Stimulated activated naive B cell treated with anti-CD40 and anti-IgM and Interleukin-4, amounts not matched to agents 10 μg/mL and 1 μg/mL and 100 μg/mL, for 72 hours (primary cell): ENCODE measurements at regions not wholly inside any gene's neighbourhood (a gene's known extent, or its start where the extent isn't known, plus 50 kb on each side); places are given as distances from the start of the nearest gene placed in this dataset.

Source experiments
- ATAC-seq, 2 donors: fragments of 150-1000 bp; cut with Tn5 transposase; replicated peaks; 2 replicates each; pipeline ENCODE4 v1.10.0; 2021; ENCODE audit warnings: moderate library complexity in 1 of 2
- DNase-seq: peaks from one replicate; pipeline ENCODE4 v3.0.0; 2021
- H3K27ac Mint-ChIP-seq: one replicate; pipeline ENCODE4 v1.8.0; 2022; ENCODE audit warnings: mild to moderate bottlenecking, mixed read lengths
- H3K27me3 Mint-ChIP-seq, 2 donors: one replicate each; pipeline ENCODE4 v1.8.0; 2022; ENCODE audit warnings: mixed read lengths in 2 of 2
- H3K36me3 Mint-ChIP-seq, 2 donors: one replicate each; pipeline ENCODE4 v1.8.0; 2022; ENCODE audit warnings: mixed read lengths in 2 of 2, mild to moderate bottlenecking in 1 of 2
- H3K4me1 Mint-ChIP-seq, 2 donors: one replicate each; pipeline ENCODE4 v1.8.0; 2022; ENCODE audit warnings: mixed read lengths in 2 of 2, mild to moderate bottlenecking in 1 of 2
- H3K4me3 Mint-ChIP-seq, 2 donors: one replicate each; pipeline ENCODE4 v1.8.0; 2022; ENCODE audit warnings: mild to moderate bottlenecking in 2 of 2, mixed read lengths in 2 of 2, moderate library complexity in 1 of 2
- H3K9me3 Mint-ChIP-seq, 2 donors: one replicate each; pipeline ENCODE4 v1.8.0; 2022; ENCODE audit warnings: mixed read lengths in 2 of 2, mild to moderate bottlenecking in 1 of 2

DNA sequence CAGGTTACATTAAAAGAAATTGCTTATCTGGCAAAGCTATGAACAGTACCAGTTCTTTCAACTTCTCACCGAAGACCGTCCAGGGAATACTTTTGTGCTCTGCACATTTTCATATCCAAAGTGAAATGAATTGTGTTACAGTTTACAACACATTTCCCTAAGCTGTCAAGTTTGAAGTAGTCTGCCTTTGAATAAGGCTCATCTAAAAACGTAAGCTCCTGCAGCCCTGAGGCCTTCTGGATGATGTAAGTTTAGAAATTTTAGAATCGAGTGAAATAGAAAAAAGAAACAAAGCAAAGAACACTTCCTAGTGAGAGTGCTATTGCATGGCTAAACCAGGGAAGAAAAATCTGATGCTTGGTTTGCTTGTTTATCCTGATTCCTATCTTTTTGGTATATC, 653.8 kb downstream of the MMUT start:
- Mint-ChIP-seq H3K4me1 (no peaks in the 10 kb centered on the region), H3K4me3 (no peak overlapping the region), H3K9me3 (peaks cover 1 to 6% of the 10 kb centered on the region in 2 donors), H3K27me3 (no peaks in the 10 kb centered on the region), H3K36me3 (no peaks in the 10 kb centered on the region), H3K27ac (no peak overlapping the region)
- no peak for ATAC-seq
- DNase-seq = no peak

GRCh38 chr6:48798296-48798695, 664.8 kb downstream of the MMUT start:
- ATAC-seq = no peak
- no peaks in the 10 kb centered on the region for H3K36me3 Mint-ChIP-seq

GRCh38 chr6:48782225-48782624, 671.2 kb upstream of the PTCHD4 start:
- no peak for DNase-seq
- Mint-ChIP-seq H3K27ac (no peak overlapping the region), H3K9me3 (peaks cover 4 to 5% of the 10 kb centered on the region in 2 donors), H3K27me3 (no peaks in the 10 kb centered on the region), H3K4me1 (no peaks in the 10 kb centered on the region), H3K36me3 (no peaks in the 10 kb centered on the region), H3K4me3 (no peak overlapping the region)
- ATAC-seq = no peak

More at GRCh38 chr6:48798296-48798695, 664.8 kb downstream of the MMUT start:
- Mint-ChIP-seq H3K4me3 (no peak overlapping the region), H3K27me3 (no peaks in the 10 kb centered on the region), H3K27ac (no peak overlapping the region), H3K9me3 (peaks cover 0 to 6% of the 10 kb centered on the region in 2 donors), H3K4me1 (no peaks in the 10 kb centered on the region)
- DNase-seq = no peak

GRCh38 chr6:48777411-48777810, 666.4 kb upstream of the PTCHD4 start:
- DNase-seq = no peak
- no peak overlapping the region for H3K27ac Mint-ChIP-seq
- H3K4me3 Mint-ChIP-seq = no peak overlapping the region
- H3K4me1 Mint-ChIP-seq = no peaks in the 10 kb centered on the region
- H3K36me3 Mint-ChIP-seq = no peaks in the 10 kb centered on the region
- H3K27me3 Mint-ChIP-seq = no peaks in the 10 kb centered on the region
- H3K9me3 Mint-ChIP-seq = peaks cover 0 to 1% of the 10 kb centered on the region in 2 donors
- no peak for ATAC-seq

DNA sequence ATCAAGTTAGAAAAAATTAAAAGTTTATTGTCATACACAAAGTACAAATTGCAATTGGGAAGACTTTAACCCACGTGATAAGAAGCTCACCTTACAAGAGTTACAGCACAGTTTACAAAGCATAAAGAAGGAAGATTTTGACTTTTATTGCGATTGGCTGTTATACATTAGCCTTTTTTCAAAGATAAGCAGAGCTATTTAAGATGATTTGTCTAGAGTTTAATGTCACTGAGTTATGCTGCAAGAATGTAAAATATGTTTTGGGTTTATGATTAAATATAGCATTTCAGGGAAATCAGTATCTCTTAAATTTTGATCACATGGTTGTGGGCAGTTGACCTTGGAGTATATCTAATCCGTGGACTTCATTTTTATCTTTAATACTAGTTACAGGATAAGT, 664.2 kb upstream of the PTCHD4 start:
- Mint-ChIP-seq H3K4me1 (no peaks in the 10 kb centered on the region), H3K36me3 (no peaks in the 10 kb centered on the region), H3K4me3 (no peak overlapping the region), H3K27ac (no peak overlapping the region), H3K9me3 (peaks cover 0 to 1% of the 10 kb centered on the region in 2 donors), H3K27me3 (no peaks in the 10 kb centered on the region)
- no peak for DNase-seq
- ATAC-seq = no peak

DNA sequence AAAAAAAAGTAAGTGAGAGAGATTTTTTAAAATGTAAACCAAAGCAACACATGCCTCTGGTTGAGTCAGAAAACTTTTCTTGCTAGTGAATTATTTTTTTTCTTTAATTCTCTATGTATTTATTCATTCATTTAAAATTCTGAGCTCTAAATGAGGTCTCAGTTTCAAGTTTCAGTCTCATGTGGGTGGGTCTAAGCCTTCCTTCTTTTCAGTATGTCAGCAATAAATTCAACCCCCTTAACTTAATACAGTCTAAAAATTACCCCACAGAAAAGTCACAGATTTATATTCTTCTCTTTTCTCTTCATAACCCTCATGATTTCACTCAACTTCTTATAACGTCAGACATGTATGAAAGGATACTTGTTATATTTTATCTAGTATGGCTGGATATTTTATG, 663.3 kb upstream of the PTCHD4 start:
- H3K36me3 Mint-ChIP-seq = no peaks in the 10 kb centered on the region
- no peaks in the 10 kb centered on the region for H3K27me3 Mint-ChIP-seq
- peaks cover 0 to 1% of the 10 kb centered on the region in 2 donors for H3K9me3 Mint-ChIP-seq
- H3K4me3 Mint-ChIP-seq = no peak overlapping the region
- H3K4me1 Mint-ChIP-seq = no peaks in the 10 kb centered on the region
- ATAC-seq = no peak
- no peak overlapping the region for H3K27ac Mint-ChIP-seq
- DNase-seq = no peak

DNA sequence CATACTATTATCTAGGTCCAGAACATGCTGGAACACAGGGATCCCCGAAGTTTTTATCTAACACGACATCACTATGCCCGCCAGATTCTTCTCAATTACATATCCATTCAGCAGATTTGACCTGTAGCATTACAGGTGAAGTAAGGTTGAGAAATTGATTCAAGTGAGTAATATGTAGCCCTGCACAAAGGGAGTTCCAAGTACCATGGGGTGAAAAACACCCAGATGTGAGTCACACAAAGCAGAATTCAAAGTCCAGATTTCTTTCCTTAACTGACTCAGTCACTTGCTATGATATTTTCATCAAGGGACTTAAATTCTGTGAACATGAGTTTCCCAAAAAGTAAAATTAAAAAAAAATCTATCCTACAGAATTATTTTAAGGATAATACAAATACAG, 655.4 kb upstream of the PTCHD4 start:
- DNase-seq = no peak
- no peak overlapping the region for H3K4me3 Mint-ChIP-seq
- no peak overlapping the region for H3K27ac Mint-ChIP-seq
- no peaks in the 10 kb centered on the region for H3K4me1 Mint-ChIP-seq
- no peaks in the 10 kb centered on the region for H3K27me3 Mint-ChIP-seq
- H3K36me3 Mint-ChIP-seq = no peaks in the 10 kb centered on the region
- ATAC-seq = no peak
- H3K9me3 Mint-ChIP-seq = no peaks in the 10 kb centered on the region

GRCh38 chr6:48765352-48765961, 654.5 kb upstream of the PTCHD4 start:
- DNase-seq (no peak), ATAC-seq (no peak)
- H3K27ac Mint-ChIP-seq = no peak overlapping the region
- H3K4me3 Mint-ChIP-seq = no peak overlapping the region
- H3K9me3 Mint-ChIP-seq = no peaks in the 10 kb centered on the region
- no peaks in the 10 kb centered on the region for H3K4me1 Mint-ChIP-seq
- H3K36me3 Mint-ChIP-seq = no peaks in the 10 kb centered on the region
- H3K27me3 Mint-ChIP-seq = no peaks in the 10 kb centered on the region

DNA sequence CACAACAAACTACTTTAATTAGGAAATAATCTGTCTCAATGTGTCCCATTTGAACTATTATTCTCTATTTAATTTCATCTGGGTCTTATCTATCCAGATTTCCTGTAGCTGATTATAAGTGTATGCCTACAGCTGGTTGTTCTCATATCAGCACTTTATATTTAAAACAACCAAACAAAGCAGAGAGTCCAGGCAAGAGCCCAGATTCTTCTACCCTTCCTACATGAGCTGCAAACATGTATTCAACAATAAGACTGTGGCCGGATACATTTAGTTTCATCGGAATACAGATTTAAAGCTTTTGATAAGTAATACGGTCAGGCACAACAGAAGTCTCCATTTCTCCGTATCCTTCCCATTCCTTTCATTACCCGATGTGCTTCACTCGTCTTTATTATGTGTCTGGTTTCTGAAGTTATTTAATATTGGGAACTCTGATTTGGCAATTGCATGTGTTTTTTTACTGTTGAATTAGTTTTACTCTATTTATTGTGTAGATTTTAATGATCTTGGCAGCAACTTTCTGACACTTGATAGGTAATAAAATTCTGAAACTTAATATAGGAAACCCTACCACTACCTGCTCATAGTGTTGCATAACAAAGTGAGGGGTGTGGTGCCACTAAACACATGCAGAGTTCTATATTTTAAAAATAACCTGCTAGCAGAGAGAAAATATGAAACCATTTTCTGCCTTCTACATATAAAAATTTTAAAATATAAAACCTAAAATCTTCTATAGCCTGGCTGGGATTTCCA, 653.5 kb upstream of the PTCHD4 start:
- no peak for DNase-seq
- no peaks in the 10 kb centered on the region for H3K9me3 Mint-ChIP-seq

GRCh38 chr6:48757661-48758060, 646.7 kb upstream of the PTCHD4 start:
- peaks cover 0 to 1% of the 10 kb centered on the region in 2 donors for H3K9me3 Mint-ChIP-seq
- no peaks in the 10 kb centered on the region for H3K27me3 Mint-ChIP-seq
- H3K4me3 Mint-ChIP-seq = no peak overlapping the region
- no peak overlapping the region for H3K27ac Mint-ChIP-seq
- no peak for ATAC-seq
- no peaks in the 10 kb centered on the region for H3K36me3 Mint-ChIP-seq
- H3K4me1 Mint-ChIP-seq = no peaks in the 10 kb centered on the region
- DNase-seq = no peak

More for the DNA sequence above, 653.5 kb upstream of the PTCHD4 start:
- Mint-ChIP-seq H3K27ac (no peak overlapping the region), H3K27me3 (no peaks in the 10 kb centered on the region), H3K36me3 (no peaks in the 10 kb centered on the region), H3K4me3 (no peak overlapping the region), H3K4me1 (no peaks in the 10 kb centered on the region)
- ATAC-seq = no peak

DNA sequence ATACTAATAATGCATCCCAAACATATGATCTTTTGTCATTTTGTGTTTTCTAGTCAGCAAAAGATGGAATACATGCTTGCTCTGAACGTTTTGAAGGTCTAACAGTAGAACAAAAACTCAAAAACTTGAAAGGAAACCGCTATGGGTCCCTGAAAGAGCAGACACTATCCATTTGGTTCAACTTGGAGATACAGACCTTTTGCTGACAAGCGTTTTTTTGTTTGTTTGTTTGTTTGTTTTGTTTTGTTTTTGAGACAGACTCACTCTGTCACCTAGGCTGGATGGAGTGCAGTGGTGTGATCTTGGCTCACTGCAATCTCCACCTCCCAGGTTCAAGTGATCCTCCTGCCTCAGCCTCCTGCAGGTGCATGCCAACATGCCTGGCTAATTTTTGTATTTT, 644.3 kb upstream of the PTCHD4 start:
- DNase-seq (no peak), ATAC-seq (no peak)
- Mint-ChIP-seq H3K4me3 (no peak overlapping the region), H3K27ac (no peak overlapping the region), H3K4me1 (no peaks in the 10 kb centered on the region), H3K27me3 (no peaks in the 10 kb centered on the region), H3K36me3 (no peaks in the 10 kb centered on the region), H3K9me3 (peaks cover 2 to 4% of the 10 kb centered on the region in 2 donors)

- Mint-ChIP-seq H3K36me3 (no peaks in the 10 kb centered on the region), H3K4me1 (no peaks in the 10 kb centered on the region)
Observed at GRCh38 chr6:48754641-48755040, 643.6 kb upstream of the PTCHD4 start.

GRCh38 chr6:48750861-48751260, 639.9 kb upstream of the PTCHD4 start:
- no peak overlapping the region for H3K4me3 Mint-ChIP-seq
- DNase-seq (no peak), ATAC-seq (no peak)

More at GRCh38 chr6:48754641-48755040, 643.6 kb upstream of the PTCHD4 start:
- no peak overlapping the region for H3K4me3 Mint-ChIP-seq
- peaks cover 4% of the 10 kb centered on the region in 2 donors for H3K9me3 Mint-ChIP-seq
- H3K27ac Mint-ChIP-seq = no peak overlapping the region
- no peaks in the 10 kb centered on the region for H3K27me3 Mint-ChIP-seq
- DNase-seq (no peak), ATAC-seq (no peak)

GRCh38 chr6:48747471-48747870, 636.5 kb upstream of the PTCHD4 start:
- Mint-ChIP-seq H3K9me3 (peaks cover 4% of the 10 kb centered on the region in 2 donors), H3K36me3 (no peaks in the 10 kb centered on the region), H3K27ac (no peak overlapping the region), H3K27me3 (no peaks in the 10 kb centered on the region), H3K4me3 (no peak overlapping the region), H3K4me1 (no peaks in the 10 kb centered on the region)
- ATAC-seq (no peak), DNase-seq (no peak)

More at GRCh38 chr6:48750861-48751260, 639.9 kb upstream of the PTCHD4 start:
- Mint-ChIP-seq H3K27ac (no peak overlapping the region), H3K9me3 (peaks cover 3 to 4% of the 10 kb centered on the region in 2 donors), H3K27me3 (no peaks in the 10 kb centered on the region), H3K4me1 (no peaks in the 10 kb centered on the region), H3K36me3 (no peaks in the 10 kb centered on the region)

DNA sequence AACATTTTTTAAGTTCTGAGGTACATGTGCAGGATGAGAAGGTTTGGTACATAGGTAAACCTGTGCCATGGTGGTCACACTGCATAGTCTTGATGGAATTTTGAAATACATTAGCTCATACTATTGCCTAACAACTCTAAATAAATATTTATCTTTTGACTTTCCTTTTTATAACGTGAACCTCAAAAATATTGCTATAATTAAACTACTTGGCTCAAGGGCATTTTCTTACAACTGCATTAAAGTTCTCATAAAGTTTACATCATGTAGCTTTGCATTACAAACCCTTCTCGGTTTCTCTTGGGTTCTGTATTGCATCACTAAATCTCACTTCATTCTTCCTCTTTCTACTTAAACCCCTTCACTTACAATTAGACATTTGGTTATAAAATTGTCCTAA, 636.0 kb upstream of the PTCHD4 start:
- Mint-ChIP-seq H3K4me1 (no peaks in the 10 kb centered on the region), H3K9me3 (peaks cover 3 to 4% of the 10 kb centered on the region in 2 donors), H3K4me3 (no peak overlapping the region), H3K36me3 (no peaks in the 10 kb centered on the region), H3K27ac (no peak overlapping the region), H3K27me3 (no peaks in the 10 kb centered on the region)
- ATAC-seq (no peak), DNase-seq (no peak)
